ENCODE measurements at regions not wholly inside any gene's neighbourhood (a gene's known extent, or its start where the extent isn't known, plus 50 kb on each side); places are given as distances from the start of the nearest gene placed in this dataset.
"Not testable (repeated sequence)": the region's sequence is repeated elsewhere in the genome, so short reads cannot be mapped to it uniquely, and the experiment has no call there.

DNA sequence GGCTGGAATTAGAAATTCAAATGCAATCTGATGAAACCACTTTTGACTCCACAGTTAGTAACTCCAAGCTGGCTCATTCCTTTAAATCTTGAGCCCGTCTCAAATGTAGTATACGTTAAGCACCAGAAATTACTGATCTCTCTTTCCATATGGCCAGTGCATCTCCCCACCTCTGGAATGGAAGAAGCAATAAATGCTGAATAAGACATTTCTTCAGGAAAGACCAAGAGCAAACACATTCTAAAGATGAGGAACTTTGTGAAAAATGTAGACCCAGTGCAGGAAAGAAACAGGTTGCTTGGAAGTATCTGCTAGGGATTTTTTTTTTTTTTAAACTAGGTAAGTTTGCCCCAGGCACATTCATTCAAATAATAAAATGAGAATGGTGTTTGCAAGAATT, 143.1 kb upstream of the FBXO11 start:
- DNase-seq (ENCODE audit: low read depth, low spot score): no peak
- TF ChIP-seq, protein P1, sequence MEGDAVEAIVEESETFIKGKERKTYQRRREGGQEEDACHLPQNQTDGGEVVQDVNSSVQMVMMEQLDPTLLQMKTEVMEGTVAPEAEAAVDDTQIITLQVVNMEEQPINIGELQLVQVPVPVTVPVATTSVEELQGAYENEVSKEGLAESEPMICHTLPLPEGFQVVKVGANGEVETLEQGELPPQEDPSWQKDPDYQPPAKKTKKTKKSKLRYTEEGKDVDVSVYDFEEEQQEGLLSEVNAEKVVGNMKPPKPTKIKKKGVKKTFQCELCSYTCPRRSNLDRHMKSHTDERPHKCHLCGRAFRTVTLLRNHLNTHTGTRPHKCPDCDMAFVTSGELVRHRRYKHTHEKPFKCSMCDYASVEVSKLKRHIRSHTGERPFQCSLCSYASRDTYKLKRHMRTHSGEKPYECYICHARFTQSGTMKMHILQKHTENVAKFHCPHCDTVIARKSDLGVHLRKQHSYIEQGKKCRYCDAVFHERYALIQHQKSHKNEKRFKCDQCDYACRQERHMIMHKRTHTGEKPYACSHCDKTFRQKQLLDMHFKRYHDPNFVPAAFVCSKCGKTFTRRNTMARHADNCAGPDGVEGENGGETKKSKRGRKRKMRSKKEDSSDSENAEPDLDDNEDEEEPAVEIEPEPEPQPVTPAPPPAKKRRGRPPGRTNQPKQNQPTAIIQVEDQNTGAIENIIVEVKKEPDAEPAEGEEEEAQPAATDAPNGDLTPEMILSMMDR (IDR thresholded peaks at IDR 0.05; ENCODE audit: low read depth, low read length): no peak
- in situ Hi-C loops (cut with HindIII; ENCODE audit: low sequenced_read_pairs): no loop called here
- no peak overlapping the region for H3K4me3 ChIP-seq (ENCODE audit: low read depth, low read length)

DNA sequence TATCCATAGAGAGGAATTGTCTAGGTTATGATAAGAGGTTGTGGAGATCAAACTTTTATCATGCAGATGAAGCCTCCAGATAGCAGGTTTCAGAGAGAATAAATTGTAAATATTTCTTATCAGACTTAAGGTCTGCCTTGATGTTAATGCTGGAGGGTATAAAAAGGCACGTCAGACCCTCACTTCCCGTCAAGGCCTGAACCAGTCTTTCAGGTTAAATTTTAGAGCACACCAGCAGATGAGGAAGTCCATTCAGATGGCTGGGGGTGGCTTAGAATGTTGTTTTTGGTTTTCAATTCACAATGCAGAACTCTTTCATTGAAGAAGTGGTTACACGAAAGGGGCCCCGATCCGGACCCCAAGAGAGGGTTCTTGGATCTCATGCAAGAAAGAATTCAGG, 144.4 kb upstream of the FBXO11 start:
- H3K4me3 ChIP-seq (ENCODE audit: low read depth, low read length): no peak overlapping the region
- in situ Hi-C loops (cut with HindIII; ENCODE audit: low sequenced_read_pairs): no loop called here
- TF ChIP-seq, protein P1 (IDR thresholded peaks at IDR 0.05; ENCODE audit: low read depth, low read length): no peak
- no peak for DNase-seq (ENCODE audit: low read depth, low spot score)

DNA sequence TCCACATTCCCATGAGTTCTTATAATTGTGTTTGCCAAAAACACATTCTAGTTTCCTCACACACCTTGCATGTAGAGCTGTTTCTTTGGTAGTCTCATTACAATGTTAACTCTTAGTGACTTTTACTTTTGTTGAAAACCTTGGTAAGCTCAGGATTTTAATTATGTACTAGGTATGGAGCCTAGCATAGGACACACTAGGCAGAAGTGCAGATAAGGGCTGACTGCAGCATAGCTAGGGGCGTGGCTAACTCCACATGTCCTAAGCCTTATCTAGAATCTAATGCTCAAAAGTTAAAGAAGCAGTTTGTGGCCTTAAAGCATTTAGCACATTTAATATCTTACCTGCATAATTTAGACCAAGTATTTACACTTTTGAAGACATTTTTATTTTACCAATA, 153.7 kb upstream of the FBXO11 start:
- in situ Hi-C loops (cut with HindIII; ENCODE audit: low sequenced_read_pairs): no loop called here
- no peak for DNase-seq (ENCODE audit: low read depth, low spot score)
- no peak overlapping the region for H3K4me3 ChIP-seq (ENCODE audit: low read depth, low read length)
- TF ChIP-seq, protein P1 (IDR thresholded peaks at IDR 0.05; ENCODE audit: low read depth, low read length): no peak

DNA sequence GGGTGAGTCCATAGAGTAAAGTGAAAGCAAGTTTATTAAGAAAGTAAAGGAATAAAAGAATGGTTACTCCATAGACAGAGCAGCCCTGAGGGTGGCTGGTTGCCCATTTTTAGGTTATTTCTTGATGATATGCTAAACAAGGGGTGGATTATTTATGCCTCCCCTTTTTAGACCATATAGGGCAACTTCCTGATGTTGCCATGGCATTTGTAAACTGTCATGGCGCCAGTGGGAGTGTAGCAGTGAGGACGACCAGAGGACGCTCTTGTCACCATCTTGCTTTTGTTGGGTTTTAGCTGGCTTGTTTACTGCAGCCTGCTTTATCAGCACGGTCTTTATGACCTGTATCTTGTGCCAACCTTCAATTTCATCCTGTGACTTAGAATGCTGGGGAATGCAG, 155.4 kb upstream of the FBXO11 start:
- H3K4me3 ChIP-seq (ENCODE audit: low read depth, low read length); DNase-seq (ENCODE audit: low read depth, low spot score); in situ Hi-C loops (cut with HindIII; ENCODE audit: low sequenced_read_pairs): not testable (repeated sequence)

DNA sequence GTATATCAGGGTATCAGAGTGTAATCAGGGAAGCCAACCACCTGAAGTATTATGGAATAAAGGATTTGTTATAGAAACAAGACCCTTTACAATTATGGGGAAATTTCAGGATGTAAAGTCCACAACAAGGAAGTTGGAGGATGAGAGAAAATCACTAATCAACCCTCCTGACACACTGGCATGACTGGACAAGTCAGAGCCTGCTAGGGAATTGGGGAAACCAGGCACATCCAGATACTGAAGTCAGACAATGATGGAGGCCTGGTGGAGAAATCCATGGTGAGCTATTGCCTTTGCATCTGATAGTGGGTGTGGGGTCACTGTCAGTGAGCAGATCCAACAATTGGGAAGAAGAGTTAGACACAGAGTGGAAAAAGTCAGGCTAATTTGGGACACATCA, 158.8 kb upstream of the FBXO11 start:
- in situ Hi-C loops (cut with HindIII; ENCODE audit: low sequenced_read_pairs): no loop called here
- TF ChIP-seq, protein P1 (IDR thresholded peaks at IDR 0.05; ENCODE audit: low read depth, low read length): no peak
- DNase-seq (ENCODE audit: low read depth, low spot score): no peak
- no peak overlapping the region for H3K4me3 ChIP-seq (ENCODE audit: low read depth, low read length)

DNA sequence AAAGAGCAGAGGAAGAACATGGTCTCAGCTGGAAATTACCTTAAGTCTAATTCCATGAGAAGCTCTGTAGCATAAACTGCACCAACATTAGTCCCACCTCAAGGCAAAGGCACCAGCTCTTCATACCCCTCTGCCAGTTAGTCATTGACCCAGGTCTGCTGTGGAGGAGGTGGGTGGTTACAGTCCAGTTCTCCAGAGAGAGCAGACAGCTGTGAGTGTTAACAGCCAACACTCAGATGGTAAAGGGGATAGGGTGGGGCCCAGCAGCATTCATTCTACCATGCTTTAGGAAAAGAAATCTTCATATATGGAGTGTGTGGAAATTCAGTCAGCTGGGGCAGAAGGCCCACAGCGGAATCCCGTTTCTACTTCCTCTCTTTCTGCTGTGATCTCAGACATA, 159.7 kb upstream of the FBXO11 start:
- in situ Hi-C loops (cut with HindIII; ENCODE audit: low sequenced_read_pairs): no loop called here
- TF ChIP-seq, protein P1 (IDR thresholded peaks at IDR 0.05; ENCODE audit: low read depth, low read length): no peak
- no peak for DNase-seq (ENCODE audit: low read depth, low spot score)
- H3K4me3 ChIP-seq (ENCODE audit: low read depth, low read length): no peak overlapping the region

DNA sequence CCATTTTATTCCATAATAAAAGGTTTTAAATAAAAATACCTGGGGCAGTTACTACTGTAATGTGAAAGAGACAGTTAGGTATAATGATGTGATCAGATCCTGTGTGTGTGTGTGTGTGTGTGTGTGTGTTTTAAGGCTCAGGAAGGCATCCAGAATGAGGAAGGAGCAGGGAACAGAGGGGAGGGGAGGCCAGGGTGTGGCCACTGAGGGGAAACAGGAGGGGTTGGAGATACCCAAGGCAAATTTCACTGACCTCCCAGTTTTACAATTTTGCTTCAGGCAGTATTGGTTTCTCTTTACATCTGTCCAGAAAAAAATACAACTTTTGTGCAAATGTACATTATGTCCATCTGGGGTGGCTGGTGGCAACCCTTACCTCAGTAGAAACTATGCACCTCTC, 163.5 kb upstream of the FBXO11 start:
- no peak overlapping the region for H3K4me3 ChIP-seq (ENCODE audit: low read depth, low read length)
- DNase-seq (ENCODE audit: low read depth, low spot score): no peak
- TF ChIP-seq, protein P1 (IDR thresholded peaks at IDR 0.05; ENCODE audit: low read depth, low read length): no peak
- in situ Hi-C loops (cut with HindIII; ENCODE audit: low sequenced_read_pairs): no loop called here
